OCI-LY7 (cell line): ENCODE measurements at regions not wholly inside any gene's neighbourhood (a gene's known extent, or its start where the extent isn't known, plus 50 kb on each side); places are given as distances from the start of the nearest gene placed in this dataset.

Experiments
- CTCF ChIP-seq: fragments of 200-600 bp; sonication (generic); conservative IDR thresholded peaks from 2 replicates; pipeline ENCODE4 v1.5.1; 2014; ENCODE audit warnings: mild to moderate bottlenecking, antibody characterized with exemption, low read length, moderate library complexity, mixed read lengths
- EZH2phosphoT487 ChIP-seq: fragments of 200-600 bp; sonication (generic); IDR thresholded peaks from 2 replicates; pipeline ENCODE4 v1.6.1; 2018; ENCODE audit warnings: low read depth, borderline replicate concordance, mild to moderate bottlenecking, mixed run types, antibody characterized with exemption, low read length, moderate library complexity, mixed read lengths

GRCh38 chr6:169991913-169992312 is 240.5 kb downstream of the ERMARD start:
- TF ChIP-seq CTCF: no peak
- TF ChIP-seq EZH2phosphoT487: no peak
